ENCODE measurements at regions not wholly inside any gene's neighbourhood (a gene's known extent, or its start where the extent isn't known, plus 50 kb on each side); places are given as distances from the start of the nearest gene placed in this dataset.

GRCh38 chr2:117085256-117085655 lies 729.2 kb upstream of the DDX18 start:
- no peaks in the 10 kb centered on the region for H3K36me3 ChIP-seq
- TF ChIP-seq CTCF (IDR thresholded peaks at IDR 0.05) = no peak
- no peak for ATAC-seq (ENCODE audit: insufficient number of reproducible peaks, low FRiP score, low read depth)
- DNase-seq (ENCODE audit: low spot score) = no peak
- H3K9me3 ChIP-seq = no peaks in the 10 kb centered on the region
- H3K4me1 ChIP-seq (ENCODE audit: control insufficient read depth in 1 of 2, low read depth in 2 of 2) = no peaks in the 10 kb centered on the region
- no peak overlapping the region for H3K27ac ChIP-seq
- no peaks in the 10 kb centered on the region for H3K27me3 ChIP-seq (replicated peaks; ENCODE audit: insufficient read depth)
- no peak overlapping the region for H3K4me3 ChIP-seq

- DNase-seq (ENCODE audit: low spot score) (no peak), ATAC-seq (ENCODE audit: insufficient number of reproducible peaks, low FRiP score, low read depth) (no peak)
- Histone ChIP-seq H3K4me3 (no peak overlapping the region), H3K36me3 (no peaks in the 10 kb centered on the region), H3K9me3 (no peaks in the 10 kb centered on the region), H3K4me1 (ENCODE audit: control insufficient read depth in 1 of 2, low read depth in 2 of 2) (no peaks in the 10 kb centered on the region), H3K27ac (no peak overlapping the region), H3K27me3 (replicated peaks; ENCODE audit: insufficient read depth) (no peaks in the 10 kb centered on the region)
- no peak for TF ChIP-seq CTCF (IDR thresholded peaks at IDR 0.05)
Observed at GRCh38 chr2:117085737-117086136, 728.8 kb upstream of the DDX18 start.

GRCh38 chr2:117086174-117086942 lies 728.1 kb upstream of the DDX18 start:
- no peak for DNase-seq (ENCODE audit: low spot score)
- ATAC-seq (ENCODE audit: insufficient number of reproducible peaks, low FRiP score, low read depth) = no peak
- no peaks in the 10 kb centered on the region for H3K36me3 ChIP-seq
- H3K4me3 ChIP-seq = no peak overlapping the region
- no peaks in the 10 kb centered on the region for H3K9me3 ChIP-seq
- no peaks in the 10 kb centered on the region for H3K27me3 ChIP-seq (replicated peaks; ENCODE audit: insufficient read depth)
- H3K27ac ChIP-seq = no peak overlapping the region
- H3K4me1 ChIP-seq (ENCODE audit: control insufficient read depth in 1 of 2, low read depth in 2 of 2) = no peaks in the 10 kb centered on the region
- no peak for TF ChIP-seq CTCF (IDR thresholded peaks at IDR 0.05)

GRCh38 chr2:117086943-117087250 lies 727.6 kb upstream of the DDX18 start:
- no peak overlapping the region for H3K4me3 ChIP-seq
- no peak overlapping the region for H3K27ac ChIP-seq
- no peaks in the 10 kb centered on the region for H3K9me3 ChIP-seq
- no peaks in the 10 kb centered on the region for H3K36me3 ChIP-seq
- H3K4me1 ChIP-seq (ENCODE audit: control insufficient read depth in 1 of 2, low read depth in 2 of 2) = no peaks in the 10 kb centered on the region
- no peaks in the 10 kb centered on the region for H3K27me3 ChIP-seq (replicated peaks; ENCODE audit: insufficient read depth)
- no peak for TF ChIP-seq CTCF (IDR thresholded peaks at IDR 0.05)
- no peak for DNase-seq (ENCODE audit: low spot score)
- no peak for ATAC-seq (ENCODE audit: insufficient number of reproducible peaks, low FRiP score, low read depth)

- no peaks in the 10 kb centered on the region for H3K36me3 ChIP-seq
- no peak for DNase-seq (ENCODE audit: low spot score)
- H3K27me3 ChIP-seq (replicated peaks; ENCODE audit: insufficient read depth) = no peaks in the 10 kb centered on the region
- no peak overlapping the region for H3K27ac ChIP-seq
- no peak for TF ChIP-seq CTCF (IDR thresholded peaks at IDR 0.05)
- no peak for ATAC-seq (ENCODE audit: insufficient number of reproducible peaks, low FRiP score, low read depth)
- H3K4me3 ChIP-seq = no peak overlapping the region
- no peaks in the 10 kb centered on the region for H3K4me1 ChIP-seq (ENCODE audit: control insufficient read depth in 1 of 2, low read depth in 2 of 2)
- H3K9me3 ChIP-seq = no peaks in the 10 kb centered on the region
Observed at GRCh38 chr2:117087535-117088291, 726.8 kb upstream of the DDX18 start.
